ENCODE measurements at regions not wholly inside any gene's neighbourhood (a gene's known extent, or its start where the extent isn't known, plus 50 kb on each side); places are given as distances from the start of the nearest gene placed in this dataset.
"Not testable (repeated sequence)": the region's sequence is repeated elsewhere in the genome, so short reads cannot be mapped to it uniquely, and the experiment has no call there.

DNA sequence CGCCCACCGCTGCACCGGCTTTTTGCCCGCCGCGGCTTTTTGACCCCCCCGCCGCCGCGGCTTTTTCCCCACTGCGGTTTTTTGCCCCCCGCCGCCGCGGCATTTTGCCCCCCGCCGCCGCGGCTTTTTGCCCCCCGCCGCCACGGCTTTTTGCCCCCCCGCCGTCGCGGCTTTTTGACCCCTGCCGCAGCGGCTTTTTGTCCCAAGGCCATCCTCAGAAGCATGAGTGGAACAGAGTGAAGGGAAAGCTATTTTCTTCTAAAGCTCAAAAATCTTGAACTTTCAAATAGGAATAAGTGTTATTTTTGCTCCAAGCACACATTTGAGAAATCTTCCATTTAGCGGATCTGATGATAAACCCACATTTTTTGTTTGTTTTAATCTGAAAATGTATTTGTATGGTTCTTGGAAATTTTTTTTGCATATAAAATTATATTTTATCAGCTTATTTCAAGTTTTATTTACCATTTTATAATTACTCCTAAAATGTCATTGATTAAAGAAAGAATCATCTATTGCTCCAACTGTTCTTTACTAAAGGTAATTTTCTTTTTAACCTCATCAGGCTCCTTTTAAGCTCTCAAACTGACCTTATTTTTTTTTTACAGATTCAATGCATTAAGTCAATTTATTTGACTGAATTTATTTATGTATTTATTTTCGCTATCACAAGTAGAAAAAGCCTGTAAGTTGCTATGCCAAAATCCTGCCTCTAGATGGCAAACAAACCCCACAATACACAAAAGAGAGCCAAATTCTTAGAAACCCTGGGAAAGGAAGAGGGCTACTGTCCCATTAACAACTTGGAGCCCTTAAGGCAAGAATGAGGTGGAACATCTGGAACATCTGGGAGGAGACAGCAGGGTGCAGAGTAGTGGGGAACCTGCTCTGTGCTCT, 460.3 kb downstream of the ZNF33B start:
- DNase-seq: peak; percentile 12

- no peak for DNase-seq
Observed at GRCh38 chr10:42177077-42177792, 461.1 kb downstream of the ZNF33B start.

DNA sequence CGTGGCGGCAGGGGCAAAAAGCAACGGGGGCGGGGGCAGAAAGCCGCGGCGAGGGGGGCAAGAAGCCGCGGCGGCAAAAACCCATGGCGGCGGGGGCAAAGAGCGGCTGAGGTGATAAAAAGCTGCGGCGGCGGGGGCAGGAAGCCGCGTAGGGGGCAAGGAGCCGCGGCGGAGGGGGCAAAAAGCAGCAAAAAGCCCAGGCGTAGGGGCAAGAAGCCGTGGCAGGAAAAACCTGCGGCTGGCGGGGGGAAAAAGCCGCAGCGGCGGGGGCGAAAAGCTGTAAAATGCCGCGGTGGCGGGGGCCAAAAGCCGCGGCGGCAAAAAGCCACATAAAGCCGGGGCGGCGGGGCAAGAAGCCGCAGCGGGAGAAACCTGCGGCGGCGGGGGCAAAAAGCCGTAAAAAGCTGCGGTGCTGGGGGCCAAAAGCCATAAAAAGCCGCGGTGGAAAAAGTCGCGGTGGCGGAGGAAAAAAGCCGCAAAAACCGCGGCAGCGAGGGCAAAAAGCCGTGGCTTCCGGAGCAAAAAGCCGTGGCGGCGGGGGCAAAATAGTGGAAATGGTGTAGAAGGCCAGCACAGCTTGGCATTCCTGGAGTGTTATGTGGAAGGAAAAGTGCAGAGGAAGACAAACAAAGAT, 487.8 kb downstream of the ZNF33B start:
- no peak for DNase-seq

- no peak for DNase-seq
Observed at GRCh38 chr10:42149722-42150427, 488.5 kb downstream of the ZNF33B start.

- DNase-seq: no peak
Observed at GRCh38 chr10:42149027-42149700, 489.2 kb downstream of the ZNF33B start.

DNA sequence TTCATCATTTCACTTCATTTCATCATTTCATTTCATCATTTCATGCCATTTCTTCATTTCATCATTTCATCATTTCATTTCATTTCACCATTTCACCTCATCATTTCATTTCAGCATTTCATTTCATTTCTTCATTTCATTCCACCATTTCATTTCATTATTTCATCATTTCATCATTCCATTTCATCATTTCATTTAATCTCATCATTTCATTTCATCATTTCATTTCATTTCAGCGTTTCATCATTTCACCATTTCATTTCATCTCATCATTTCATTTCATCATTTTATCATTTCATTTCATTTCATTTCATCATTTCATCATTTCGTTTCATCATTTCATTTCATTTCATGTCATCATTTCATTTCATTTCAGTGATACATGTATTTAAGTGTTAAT, 492.2 kb downstream of the ZNF33B start:
- DNase-seq: not testable (repeated sequence)

- not testable (repeated sequence) for DNase-seq
Observed at GRCh38 chr10:42138023-42138422, 500.3 kb downstream of the ZNF33B start.

DNA sequence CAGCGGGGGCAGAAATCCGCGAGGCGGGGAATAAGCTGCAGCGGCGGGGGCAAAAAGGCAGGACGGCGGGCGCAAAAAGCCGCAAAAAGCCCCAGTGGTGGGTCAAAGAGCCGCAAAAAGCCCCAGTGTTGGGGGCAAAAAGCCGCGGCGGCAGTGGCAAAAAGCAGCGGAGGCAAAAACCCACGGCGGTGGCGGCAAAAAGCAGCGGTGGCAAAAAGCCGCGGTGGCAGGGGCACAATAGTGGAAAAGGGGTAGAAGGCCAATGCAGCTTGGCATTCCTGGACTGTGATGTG, 525.3 kb downstream of the ZNF33B start:
- DNase-seq: no peak

GRCh38 chr10:42112331-42113157, 525.8 kb downstream of the ZNF33B start:
- no peak for DNase-seq

DNA sequence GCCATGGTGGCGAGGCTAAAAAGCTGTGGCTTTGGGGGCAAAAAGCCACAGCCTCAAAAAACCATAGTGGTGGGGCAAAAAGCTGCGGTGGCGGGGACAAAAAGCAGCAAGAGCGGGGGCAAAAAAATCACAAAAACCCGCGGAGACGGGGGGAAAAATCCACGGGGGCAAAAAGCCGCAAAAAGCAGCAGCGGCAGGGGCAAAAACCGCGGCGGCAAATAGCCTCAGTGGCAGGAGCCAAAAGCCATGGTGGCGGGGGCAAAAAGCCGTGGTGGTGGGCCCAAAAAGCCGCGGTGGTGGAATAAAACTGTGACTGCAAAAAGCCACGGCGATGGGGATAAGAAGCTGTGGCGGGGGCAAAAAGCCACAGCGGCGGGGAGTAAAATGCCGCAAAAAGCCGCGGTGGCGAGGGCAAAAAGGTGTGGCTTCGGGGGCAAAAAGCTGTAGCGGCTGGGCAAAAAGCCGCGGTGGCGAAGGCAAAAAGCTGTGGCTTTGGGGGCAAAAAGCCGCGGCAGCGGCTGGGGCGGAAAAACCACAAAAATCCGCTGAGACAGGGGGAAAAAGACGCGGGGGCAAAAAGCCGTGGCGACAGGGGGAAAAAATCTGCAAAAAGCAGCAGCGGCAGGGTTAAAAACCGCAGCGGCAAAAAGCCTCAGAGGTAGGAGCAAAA, 526.6 kb downstream of the ZNF33B start:
- DNase-seq: no peak

- DNase-seq: no peak
Observed at GRCh38 chr10:42111076-42111475, 527.3 kb downstream of the ZNF33B start.
